ENCODE measurements at regions not wholly inside any gene's neighbourhood (a gene's known extent, or its start where the extent isn't known, plus 50 kb on each side); places are given as distances from the start of the nearest gene placed in this dataset.

- ATAC-seq (no peak), DNase-seq (ENCODE audit: low spot score) (no peak)
- ChIA-PET CTCF (no interaction called here), POLR2A (no interaction called here)
- TF ChIP-seq ZSCAN18 (CRISPR knock-in tag; IDR thresholded peaks at IDR 0.05) = no peak
- no peak for TF ChIP-seq ZBTB43 (CRISPR knock-in tag; IDR thresholded peaks at IDR 0.05)
- TF ChIP-seq CDX4 (CRISPR knock-in tag; IDR thresholded peaks at IDR 0.05; ENCODE audit: borderline replicate concordance) = no peak
- TF ChIP-seq ZNF512 (CRISPR knock-in tag; IDR thresholded peaks at IDR 0.05; ENCODE audit: borderline replicate concordance) = no peak
- no peak for TF ChIP-seq IRF2 (CRISPR knock-in tag; IDR thresholded peaks at IDR 0.05; ENCODE audit: borderline replicate concordance, low read depth)
- no peak for TF ChIP-seq GRHL2 (CRISPR knock-in tag; IDR thresholded peaks at IDR 0.05; ENCODE audit: insufficient replicate concordance, severe bottlenecking)
- TF ChIP-seq USF1 (CRISPR knock-in tag; IDR thresholded peaks at IDR 0.05) = no peak
- no peak for TF ChIP-seq GTF2I (CRISPR knock-in tag; conservative IDR thresholded peaks at IDR 0.05)
- no peak for TF ChIP-seq AR (CRISPR knock-in tag; IDR thresholded peaks at IDR 0.05)
- no peak for TF ChIP-seq MXD4 (CRISPR knock-in tag; IDR thresholded peaks at IDR 0.05; ENCODE audit: borderline replicate concordance)
- no peak for TF ChIP-seq RELA (CRISPR knock-in tag; IDR thresholded peaks at IDR 0.05; ENCODE audit: borderline replicate concordance)
- Mint-ChIP-seq H3K4me1 (no peaks in the 10 kb centered on the region), H3K27ac (no peak overlapping the region), H3K27me3 (ENCODE audit: low read depth) (no peaks in the 10 kb centered on the region), H3K9me3 (no peaks in the 10 kb centered on the region), H3K4me3 (no peak overlapping the region), H3K36me3 (no peaks in the 10 kb centered on the region)
Measured at GRCh38 chr15:97708252-97708651, 252.3 kb upstream of the ARRDC4 start.

GRCh38 chr15:97712530-97712929 lies 248.0 kb upstream of the ARRDC4 start:
- CTCF ChIA-PET = no interaction called here
- TF ChIP-seq ZNF512 (CRISPR knock-in tag; IDR thresholded peaks at IDR 0.05; ENCODE audit: borderline replicate concordance) (no peak), MAX (CRISPR knock-in tag; IDR thresholded peaks at IDR 0.05) (no peak), ZMAT4 (CRISPR knock-in tag; IDR thresholded peaks at IDR 0.05) (no peak), ZBTB21 (CRISPR knock-in tag; IDR thresholded peaks at IDR 0.05; ENCODE audit: borderline replicate concordance) (no peak), ZNF423 (CRISPR knock-in tag; IDR thresholded peaks at IDR 0.05) (no peak), ZNF219 (CRISPR knock-in tag; IDR thresholded peaks at IDR 0.05; ENCODE audit: borderline replicate concordance) (no peak), SMAD3 (CRISPR knock-in tag; IDR thresholded peaks at IDR 0.05; ENCODE audit: borderline replicate concordance) (no peak), PRDM15 (CRISPR knock-in tag; IDR thresholded peaks at IDR 0.05) (no peak), TCF7 (CRISPR knock-in tag; IDR thresholded peaks at IDR 0.05; ENCODE audit: low read depth) (no peak), ZNF232 (CRISPR knock-in tag; IDR thresholded peaks at IDR 0.05) (no peak)

More at GRCh38 chr15:97712530-97712929, 248.0 kb upstream of the ARRDC4 start:
- Mint-ChIP-seq H3K9me3 (no peaks in the 10 kb centered on the region; the same call in 1 of the 2 replicates), H3K36me3 (no peaks in the 10 kb centered on the region), H3K4me1 (no peaks in the 10 kb centered on the region), H3K27me3 (ENCODE audit: low read depth) (no peaks in the 10 kb centered on the region), H3K4me3 (no peak overlapping the region), H3K27ac (no peak overlapping the region)
- ATAC-seq (no peak), DNase-seq (ENCODE audit: low spot score) (no peak)
- POLR2A ChIA-PET = no interaction called here

Data from WTC11 (cell line).